DMS 273 treated with DMSO at 0.1 percent for 48 hours (cell line): ENCODE measurements at regions not wholly inside any gene's neighbourhood (a gene's known extent, or its start where the extent isn't known, plus 50 kb on each side); places are given as distances from the start of the nearest gene placed in this dataset.
A peak's percentile ranks its signal among the peaks of the same experiment; 100 is the strongest.
"Not testable (repeated sequence)": the region's sequence is repeated elsewhere in the genome, so short reads cannot be mapped to it uniquely, and the experiment has no call there.

Experiments
- DNase-seq: peaks from one replicate; lab custom pipeline; 2025; lab: John Stamatoyannopoulos, UW

GRCh38 chr6:87757792-87758191 lies 55.8 kb upstream of the AKIRIN2 start:
- no peak for DNase-seq

GRCh38 chr6:87756858-87757257 lies 54.8 kb upstream of the AKIRIN2 start:
- peak; percentile 21 for DNase-seq

- no peak for DNase-seq
Observed at GRCh38 chr6:87755708-87756671, 54.0 kb upstream of the AKIRIN2 start.

- no peak for DNase-seq
Observed at GRCh38 chr6:87754828-87755227, 52.8 kb upstream of the AKIRIN2 start.

GRCh38 chr6:87753131-87753685 lies 51.2 kb upstream of the AKIRIN2 start:
- DNase-seq = no peak

GRCh38 chr6:87752503-87752902 lies 50.5 kb upstream of the AKIRIN2 start:
- DNase-seq = not testable (repeated sequence)
